A549 (cell line): ENCODE measurements at regions not wholly inside any gene's neighbourhood (a gene's known extent, or its start where the extent isn't known, plus 50 kb on each side); places are given as distances from the start of the nearest gene placed in this dataset.

ENCODE experiments used
- ATAC-seq, 2 experiments: fragments of 200-7000 bp in 1 of 2; fragments of >200 bp in 1 of 2; cut with Nextera tagmentation in 1 of 2; cut with Tn5 transposase in 1 of 2; 3 replicates each; pipeline versions ENCODE4 v1.8.0 to v1.9.1; 2018 to 2020; ENCODE audit warnings: mild to moderate bottlenecking in 1 of 2, moderate library complexity in 1 of 2
- CTCF ChIA-PET: fragments of 300-600 bp; sonication (Branson Sonifier 250); formaldehyde crosslinking; extraction: SDS; loops from one replicate; lab custom pipeline; 2021; ENCODE audit warnings: antibody characterized with exemption, inconsistent platforms; lab: Yijun Ruan, JAX
- POLR2A ChIA-PET: fragments of 350-600 bp; formaldehyde crosslinking; extraction: SDS; loops from one replicate; lab custom pipeline; 2021; ENCODE audit warnings: antibody characterized with exemption, inconsistent platforms; lab: Yijun Ruan, JAX
- DNase-seq, 2 experiments: peaks; one replicate each; pipeline versions ENCODE4 v3.0.0 to v3.0.0-alpha.2; 2011 to 2016; ENCODE audit warnings: low read depth in 1 of 2, low spot score in 1 of 2
- FAIRE-seq: peaks from 2 replicates; lab custom pipeline; 2011; peaks lifted over from hg19 to GRCh38; lab: Jason Lieb, UNC
- H3K27ac ChIP-seq, 2 experiments: fragments of >200 bp; sonication (Bioruptor Twin); formaldehyde crosslinking; 3 replicates each; pipeline ENCODE4 v1.5.1; 2016 to 2017
- H3K4me1 ChIP-seq: fragments of >200 bp; sonication (Bioruptor Twin); formaldehyde crosslinking; 3 replicates; pipeline ENCODE4 v1.6.1; 2016
- H3K4me2 ChIP-seq: fragments of >200 bp; sonication (Bioruptor Twin); formaldehyde crosslinking; 3 replicates; pipeline ENCODE4 v1.6.1; 2016
- H3K4me3 ChIP-seq: fragments of >200 bp; sonication (Bioruptor Twin); formaldehyde crosslinking; 3 replicates; pipeline ENCODE4 v1.5.1; 2016
- H3K9me3 ChIP-seq: fragments of >200 bp; sonication (Bioruptor Twin); formaldehyde crosslinking; 3 replicates; pipeline ENCODE4 v1.6.1; 2016
- CBX8 ChIP-seq: fragments of 200-600 bp; sonication (generic); IDR thresholded peaks from 2 replicates; pipeline ENCODE4 v1.6.1; 2016
- EHMT2 ChIP-seq: fragments of 200-600 bp; sonication (generic); IDR thresholded peaks from 2 replicates; pipeline ENCODE4 v1.6.1; 2016; ENCODE audit warnings: antibody characterized with exemption, low read depth, mild to moderate bottlenecking, moderate library complexity
- EP300 ChIP-seq, 2 experiments: fragments of >200 bp; sonication (Bioruptor Twin); formaldehyde crosslinking; IDR thresholded peaks; 2 replicates in 1 of 2; 3 replicates in 1 of 2; pipeline ENCODE4 v1.6.1; 2016 to 2017
- FOSL2 ChIP-seq, 2 experiments: fragments of 450-650 bp in 1 of 2; fragments of >200 bp in 1 of 2; sonication (Bioruptor Twin) in 1 of 2; formaldehyde crosslinking; IDR thresholded peaks; 2 replicates each; pipeline versions ENCODE4 v1.5.0 to v1.6.1; 2016 to 2020; ENCODE audit warnings: mild to moderate bottlenecking in 1 of 2, moderate library complexity in 1 of 2
- GATA3 ChIP-seq: IDR thresholded peaks from 2 replicates; pipeline ENCODE4 v1.6.1; 2012; ENCODE audit warnings: borderline replicate concordance
- HES2 ChIP-seq: fragments of >200 bp; sonication (Bioruptor Twin); formaldehyde crosslinking; IDR thresholded peaks from 2 replicates; pipeline ENCODE4 v1.6.1; 2016
- HOXA7 ChIP-seq: fragments of 250-450 bp; sonication (Bioruptor Pico); IDR thresholded peaks from 2 replicates; pipeline ENCODE4 v1.5.0; 2020; ENCODE audit warnings: mild to moderate bottlenecking, moderate library complexity
- HOXB13 ChIP-seq: fragments of 250-450 bp; sonication (Bioruptor Pico); IDR thresholded peaks from 2 replicates; pipeline ENCODE4 v1.5.0; 2020; ENCODE audit warnings: low read depth, mild to moderate bottlenecking, moderate library complexity
- MAFK ChIP-seq: fragments of 450-650 bp; IDR thresholded peaks from 2 replicates; pipeline ENCODE4 v1.6.1; 2014; ENCODE audit not compliant: partially characterized antibody
- MAX ChIP-seq: IDR thresholded peaks from 2 replicates; pipeline ENCODE4 v1.6.1; 2012
- MYC ChIP-seq: IDR thresholded peaks from 2 replicates; pipeline ENCODE4 v1.6.1; 2012; ENCODE audit warnings: mild to moderate bottlenecking, inconsistent platforms, low read length, improper control_type of control experiment, borderline replicate concordance
- NFE2L2 ChIP-seq: fragments of 150-350 bp; conservative IDR thresholded peaks from 2 replicates; pipeline ENCODE4 v1.6.1; 2014; ENCODE audit warnings: low read length
- PHF8 ChIP-seq: fragments of 200-600 bp; sonication (generic); IDR thresholded peaks from 2 replicates; pipeline ENCODE4 v1.6.1; 2016; ENCODE audit warnings: low read depth, mild to moderate bottlenecking, antibody characterized with exemption, moderate library complexity, borderline replicate concordance
- POLR2AphosphoS2 ChIP-seq: conservative IDR thresholded peaks from 2 replicates; pipeline ENCODE4 v1.6.1; 2012; ENCODE audit warnings: low read length, improper control_type of control experiment, inconsistent platforms
- RARB ChIP-seq: fragments of 250-450 bp; sonication (Bioruptor Pico); IDR thresholded peaks from 2 replicates; pipeline ENCODE4 v1.8.0; 2021; ENCODE audit warnings: mild to moderate bottlenecking, moderate library complexity
- RCOR1 ChIP-seq: fragments of 150-350 bp; IDR thresholded peaks from 2 replicates; pipeline ENCODE4 v1.6.1; 2014; ENCODE audit warnings: antibody characterized with exemption, low read length, low read depth
- RFX5 ChIP-seq: fragments of 450-650 bp; IDR thresholded peaks from 2 replicates; pipeline ENCODE4 v1.7.1; 2014; ENCODE audit warnings: antibody characterized with exemption, mild to moderate bottlenecking, moderate library complexity
- RNF2 ChIP-seq: fragments of 200-600 bp; sonication (generic); IDR thresholded peaks from 2 replicates; pipeline ENCODE4 v1.6.1; 2016; ENCODE audit warnings: low read depth, mild to moderate bottlenecking, antibody characterized with exemption, moderate library complexity, borderline replicate concordance
- SMC3 ChIP-seq: fragments of >200 bp; sonication (Bioruptor Twin); formaldehyde crosslinking; IDR thresholded peaks from 3 replicates; pipeline ENCODE4 v1.6.1; 2018; ENCODE audit warnings: inconsistent platforms
- SREBF2 ChIP-seq: fragments of 450-650 bp; IDR thresholded peaks from 2 replicates; pipeline ENCODE4 v1.6.1; 2014; ENCODE audit warnings: mild to moderate bottlenecking, moderate library complexity
- TFCP2L1 ChIP-seq: fragments of 250-450 bp; sonication (Bioruptor Pico); IDR thresholded peaks from 2 replicates; pipeline ENCODE4 v1.5.0; 2021; ENCODE audit warnings: mild to moderate bottlenecking
- ZFP36 ChIP-seq: fragments of 450-650 bp; IDR thresholded peaks from 2 replicates; pipeline ENCODE4 v1.6.1; 2014; ENCODE audit warnings: borderline replicate concordance; ENCODE audit not compliant: partially characterized antibody
- WGBS: methylation state at CpG from one replicate; pipeline ENCODE4 v1.1.6; 2017; ENCODE audit errors: missing lambda C conversion rate; 5-methylcytosine and 5-hydroxymethylcytosine counted together
- TF ChIP-seq, protein P1 (sequence below): fragments of 150-350 bp; IDR thresholded peaks from 2 replicates; pipeline ENCODE4 v1.6.1; 2014; ENCODE audit warnings: low read depth, mild to moderate bottlenecking, low read length
- TF ChIP-seq, protein P2 (sequence below): fragments of 250-450 bp; sonication (Bioruptor Pico); IDR thresholded peaks from 2 replicates; pipeline ENCODE4 v1.5.0; 2020; ENCODE audit warnings: low read depth, mild to moderate bottlenecking, moderate library complexity

DNA sequence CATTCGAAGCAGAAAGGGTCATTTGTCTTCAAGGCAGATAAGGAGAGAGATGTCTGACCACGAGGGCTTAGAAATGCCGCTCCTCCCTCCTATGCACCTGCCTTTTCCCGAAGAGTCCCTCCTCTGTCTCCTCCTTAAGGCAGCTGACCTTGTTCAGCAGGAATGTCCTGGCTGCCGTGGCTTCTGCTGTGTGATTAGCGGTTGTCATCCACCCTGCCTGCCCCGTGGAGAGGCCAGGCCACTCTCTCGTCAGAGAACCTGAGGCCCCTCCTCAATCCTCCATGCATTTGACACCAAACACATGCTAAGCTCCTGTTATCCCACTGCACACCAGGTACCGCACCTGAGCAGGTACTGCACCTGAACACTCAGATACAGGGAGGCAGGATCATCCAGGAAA lies 834.6 kb downstream of the TBC1D22A start:
- FAIRE-seq (no peak), DNase-seq (no peak), ATAC-seq (no peak)
- no peak overlapping the region for H3K4me3 ChIP-seq
- no peak overlapping the region for H3K4me2 ChIP-seq
- TF ChIP-seq PHF8: no peak
- no peak for TF ChIP-seq RFX5
- TF ChIP-seq, protein P1, sequence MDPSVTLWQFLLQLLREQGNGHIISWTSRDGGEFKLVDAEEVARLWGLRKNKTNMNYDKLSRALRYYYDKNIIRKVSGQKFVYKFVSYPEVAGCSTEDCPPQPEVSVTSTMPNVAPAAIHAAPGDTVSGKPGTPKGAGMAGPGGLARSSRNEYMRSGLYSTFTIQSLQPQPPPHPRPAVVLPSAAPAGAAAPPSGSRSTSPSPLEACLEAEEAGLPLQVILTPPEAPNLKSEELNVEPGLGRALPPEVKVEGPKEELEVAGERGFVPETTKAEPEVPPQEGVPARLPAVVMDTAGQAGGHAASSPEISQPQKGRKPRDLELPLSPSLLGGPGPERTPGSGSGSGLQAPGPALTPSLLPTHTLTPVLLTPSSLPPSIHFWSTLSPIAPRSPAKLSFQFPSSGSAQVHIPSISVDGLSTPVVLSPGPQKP: no peak
- no peak for TF ChIP-seq POLR2AphosphoS2
- no peak for TF ChIP-seq SREBF2
- TF ChIP-seq NFE2L2: no peak
- TF ChIP-seq, protein P2, sequence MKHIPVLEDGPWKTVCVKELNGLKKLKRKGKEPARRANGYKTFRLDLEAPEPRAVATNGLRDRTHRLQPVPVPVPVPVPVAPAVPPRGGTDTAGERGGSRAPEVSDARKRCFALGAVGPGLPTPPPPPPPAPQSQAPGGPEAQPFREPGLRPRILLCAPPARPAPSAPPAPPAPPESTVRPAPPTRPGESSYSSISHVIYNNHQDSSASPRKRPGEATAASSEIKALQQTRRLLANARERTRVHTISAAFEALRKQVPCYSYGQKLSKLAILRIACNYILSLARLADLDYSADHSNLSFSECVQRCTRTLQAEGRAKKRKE: no peak
- no peak for TF ChIP-seq MAFK
- TF ChIP-seq HES2: no peak
- TF ChIP-seq RARB: no peak
- no peak for TF ChIP-seq RCOR1
- TF ChIP-seq ZFP36: no peak
- 28% methylated on average over 6 of the region's 9 CpGs for WGBS
- H3K4me1 ChIP-seq: no peaks in the 10 kb centered on the region
- no peaks in the 10 kb centered on the region; the same call in 2 of the 3 replicates for H3K9me3 ChIP-seq
- CTCF ChIA-PET: no interaction called here
- no peak overlapping the region for H3K27ac ChIP-seq
- POLR2A ChIA-PET: no interaction called here

GRCh38 chr22:47596176-47596690 lies 833.8 kb downstream of the TBC1D22A start:
- FAIRE-seq (no peak), ATAC-seq (no peak), DNase-seq (no peak)
- TF ChIP-seq, protein P1: no peak
- no peak for TF ChIP-seq SMC3
- TF ChIP-seq HOXB13 (CRISPR knock-in tag): no peak
- TF ChIP-seq POLR2AphosphoS2: no peak
- TF ChIP-seq GATA3: no peak
- TF ChIP-seq HOXA7: no peak
- no peak for TF ChIP-seq CBX8
- TF ChIP-seq FOSL2 (IDR thresholded peaks at IDR 0.05): no peak
- no peak for TF ChIP-seq FOSL2 (CRISPR knock-in tag; IDR thresholded peaks at IDR 0.05)
- TF ChIP-seq SREBF2: no peak
- TF ChIP-seq TFCP2L1 (CRISPR knock-in tag): no peak
- no peak for TF ChIP-seq EHMT2
- TF ChIP-seq MYC: no peak
- no peak for TF ChIP-seq RNF2
- TF ChIP-seq EP300 (IDR thresholded peaks at IDR 0.05): no peak
- TF ChIP-seq MAX: no peak
- Histone ChIP-seq H3K9me3 (no peaks in the 10 kb centered on the region; the same call in 2 of the 3 replicates), H3K27ac (no peak overlapping the region), H3K4me3 (no peak overlapping the region), H3K4me2 (no peak overlapping the region), H3K4me1 (no peaks in the 10 kb centered on the region)
- WGBS: 57% methylated on average over 7 of the region's 9 CpGs
- ChIA-PET POLR2A (no interaction called here), CTCF (no interaction called here)
